Common myeloid progenitor, CD34-positive (primary cell): ENCODE measurements at regions not wholly inside any gene's neighbourhood (a gene's known extent, or its start where the extent isn't known, plus 50 kb on each side); places are given as distances from the start of the nearest gene placed in this dataset.

Source experiments
- CTCF ChIA-PET: fragments of 350-600 bp; sonication (Branson Sonifier 250); formaldehyde crosslinking; loops from one replicate; lab custom pipeline; 2021; ENCODE audit warnings: antibody characterized with exemption; lab: Charles Lee
- POLR2A ChIA-PET: fragments of 350-600 bp; sonication (Branson Sonifier 250); formaldehyde crosslinking; loops from one replicate; lab custom pipeline; 2021; ENCODE audit warnings: antibody characterized with exemption; lab: Charles Lee
- DNase-seq, 3 donors: peaks; one replicate each; pipeline versions ENCODE4 v3.0.0 to v3.0.0-alpha.2; 2013
- H3K27ac ChIP-seq, 2 experiments: 1 replicate in 1 of 2; 2 replicates in 1 of 2; pipeline ENCODE4 v1.7.0; 2013; ENCODE audit warnings: inconsistent platforms in 2 of 2, low read length in 2 of 2, mild to moderate bottlenecking in 2 of 2, low read depth in 1 of 2, moderate library complexity in 1 of 2; ENCODE audit not compliant: severe bottlenecking in 2 of 2, insufficient read depth in 1 of 2, poor library complexity in 1 of 2
- H3K27me3 ChIP-seq, 5 experiments: replicated peaks in 2 of 5; 1 replicate in 3 of 5; 2 replicates in 2 of 5; pipeline versions ENCODE4 v1.6.1 to v1.7.0; 2013; ENCODE audit warnings: low read length in 4 of 5, mild to moderate bottlenecking in 2 of 5, moderate library complexity in 2 of 5, inconsistent platforms in 1 of 5; ENCODE audit not compliant: insufficient read depth in 5 of 5, control insufficient read depth in 4 of 5
- H3K36me3 ChIP-seq, 4 experiments: 1 replicate in 2 of 4; 2 replicates in 2 of 4; pipeline versions ENCODE4 v1.6.1 to v1.7.0; 2013; ENCODE audit warnings: low read length in 3 of 4, control low read depth in 1 of 4, mild to moderate bottlenecking in 1 of 4; ENCODE audit not compliant: control insufficient read depth in 4 of 4, insufficient read depth in 4 of 4
- H3K4me1 ChIP-seq, 4 experiments: 1 replicate in 3 of 4; 2 replicates in 1 of 4; pipeline versions ENCODE4 v1.6.1 to v1.7.1; 2013; ENCODE audit warnings: low read length in 3 of 4, mild to moderate bottlenecking in 3 of 4, control low read depth in 1 of 4, inconsistent platforms in 1 of 4, moderate library complexity in 1 of 4; ENCODE audit not compliant: control insufficient read depth in 4 of 4, insufficient read depth in 4 of 4; ENCODE audit errors: control extremely low read depth in 1 of 4
- H3K4me3 ChIP-seq, 7 experiments: 1 replicate in 4 of 7; 2 replicates in 3 of 7; pipeline versions ENCODE4 v1.5.1 to v1.7.0; 2013; ENCODE audit warnings: mild to moderate bottlenecking in 7 of 7, low read length in 6 of 7, moderate library complexity in 6 of 7, inconsistent platforms in 2 of 7, low read depth in 2 of 7, control low read depth in 1 of 7; ENCODE audit not compliant: insufficient read depth in 4 of 7, control insufficient read depth in 1 of 7; ENCODE audit errors: extremely low read depth in 1 of 7
- H3K9me3 ChIP-seq, 5 experiments: 1 replicate in 4 of 5; 2 replicates in 1 of 5; pipeline versions ENCODE4 v1.6.1 to v1.7.1; 2013; ENCODE audit warnings: low read length in 4 of 5, mild to moderate bottlenecking in 2 of 5, inconsistent platforms in 1 of 5, low read depth in 1 of 5, moderate library complexity in 1 of 5; ENCODE audit not compliant: control insufficient read depth in 4 of 5, insufficient read depth in 2 of 5; ENCODE audit errors: control extremely low read depth in 1 of 5
- WGBS: methylation state at CpG from one replicate; pipeline ENCODE4 v1.1.5; 2013; ENCODE audit not compliant: insufficient coverage; 5-methylcytosine and 5-hydroxymethylcytosine counted together

GRCh38 chr16:85464383-85465305 lies 148.5 kb upstream of the GSE1 start:
- Histone ChIP-seq H3K27ac (no peak overlapping the region), H3K27me3 (peaks cover 0 to 3% (median 0%) of the 10 kb centered on the region in 5 experiments), H3K36me3 (no peaks in the 10 kb centered on the region), H3K4me3 (no peak overlapping the region), H3K9me3 (no peaks in the 10 kb centered on the region), H3K4me1 (peaks cover 0 to 41% (median 37%) of the 10 kb centered on the region in 4 experiments)
- WGBS = 94% methylated on average over 29 of the region's 30 CpGs
- no peak for DNase-seq
- ChIA-PET CTCF (interaction anchor here (0.8 to 2.9 kb wide), 11 partner anchors 8 to 152 kb away, joined by 3 to 9 read pairs (median 3); no protein-coding TSS in a partner anchor), POLR2A (interaction anchor here (1.6 kb wide), 1 partner anchor 11 kb away, joined by 5 read pairs; no protein-coding TSS in a partner anchor)

- Histone ChIP-seq H3K36me3 (no peaks in the 10 kb centered on the region), H3K4me3 (no peak overlapping the region), H3K4me1 (peaks cover 0 to 32% (median 29%) of the 10 kb centered on the region in 4 experiments), H3K27ac (no peak overlapping the region), H3K9me3 (no peaks in the 10 kb centered on the region), H3K27me3 (peaks cover 0 to 3% (median 0%) of the 10 kb centered on the region in 5 experiments)
- ChIA-PET CTCF (interaction anchor here (0.6 to 2.9 kb wide), 13 partner anchors 8 to 151 kb away, joined by 3 to 9 read pairs (median 3); no protein-coding TSS in a partner anchor), POLR2A (interaction anchor here (1.6 kb wide), 1 partner anchor 12 kb away, joined by 5 read pairs; no protein-coding TSS in a partner anchor)
- WGBS = 95% methylated on average over 10 of the region's 12 CpGs
- no peak for DNase-seq
Measured at GRCh38 chr16:85465328-85466303, 147.5 kb upstream of the GSE1 start.

GRCh38 chr16:85466304-85466700 lies 146.8 kb upstream of the GSE1 start:
- no peak overlapping the region for H3K27ac ChIP-seq
- H3K9me3 ChIP-seq = no peaks in the 10 kb centered on the region
- ChIA-PET POLR2A (no interaction called here), CTCF (interaction anchor here (0.6 to 2.9 kb wide), 6 partner anchors 10 to 150 kb away, joined by 3 to 9 read pairs (median 5); no protein-coding TSS in a partner anchor)
- peaks cover 0 to 3% (median 0%) of the 10 kb centered on the region in 5 experiments for H3K27me3 ChIP-seq
- peaks cover 0 to 31% (median 25%) of the 10 kb centered on the region in 4 experiments for H3K4me1 ChIP-seq
- H3K36me3 ChIP-seq = no peaks in the 10 kb centered on the region
- 95% methylated on average over 7 of the region's 10 CpGs for WGBS
- H3K4me3 ChIP-seq = no peak overlapping the region
- DNase-seq = no peak

GRCh38 chr16:85466989-85467388 lies 146.1 kb upstream of the GSE1 start:
- H3K9me3 ChIP-seq = no peaks in the 10 kb centered on the region
- no peak overlapping the region for H3K27ac ChIP-seq
- POLR2A ChIA-PET = no interaction called here
- no peaks in the 10 kb centered on the region for H3K36me3 ChIP-seq
- CTCF ChIA-PET = interaction anchor here (1.5 to 2.9 kb wide), 3 partner anchors 10 to 13 kb away, joined by 5 to 9 read pairs (median 6); no protein-coding TSS in a partner anchor
- WGBS = 98% methylated on average over 7 of the region's 12 CpGs
- H3K4me3 ChIP-seq = no peak overlapping the region
- peaks cover 0 to 3% (median 0%) of the 10 kb centered on the region in 5 experiments for H3K27me3 ChIP-seq
- DNase-seq = no peak
- peaks cover 0 to 27% (median 20%) of the 10 kb centered on the region in 4 experiments for H3K4me1 ChIP-seq

- Histone ChIP-seq H3K27me3 (no peaks in the 10 kb centered on the region), H3K27ac (no peak overlapping the region), H3K9me3 (no peaks in the 10 kb centered on the region), H3K4me3 (no peak overlapping the region), H3K36me3 (no peaks in the 10 kb centered on the region), H3K4me1 (peaks cover 0 to 33% (median 15%) of the 10 kb centered on the region in 4 experiments)
- CTCF ChIA-PET = interaction anchor here (1.5 to 2.8 kb wide), 7 partner anchors 8 to 49 kb away, joined by 3 to 13 read pairs (median 7); no protein-coding TSS in a partner anchor
- POLR2A ChIA-PET = no interaction called here
- WGBS = 100% methylated on average over 7 of the region's 20 CpGs
- DNase-seq = no peak
Measured at GRCh38 chr16:85469929-85470590, 143.1 kb upstream of the GSE1 start.

- 88% methylated on average over 13 of the region's 13 CpGs for WGBS
- Histone ChIP-seq H3K4me3 (no peak overlapping the region), H3K27me3 (no peaks in the 10 kb centered on the region), H3K9me3 (no peaks in the 10 kb centered on the region), H3K36me3 (no peaks in the 10 kb centered on the region), H3K4me1 (peaks cover 0 to 37% (median 16%) of the 10 kb centered on the region in 4 experiments), H3K27ac (no peak overlapping the region)
- peak in 1 of 3 donors; percentile 26 for DNase-seq
- ChIA-PET POLR2A (no interaction called here), CTCF (interaction anchor here (1.1 to 2.8 kb wide), 8 partner anchors 9 to 22 kb away, joined by 3 to 13 read pairs (median 7); no protein-coding TSS in a partner anchor)
Measured at GRCh38 chr16:85470873-85471272, 142.2 kb upstream of the GSE1 start.
